ENCODE measurements at regions not wholly inside any gene's neighbourhood (a gene's known extent, or its start where the extent isn't known, plus 50 kb on each side); places are given as distances from the start of the nearest gene placed in this dataset.

GRCh38 chr1:191222206-191222605 is 744.5 kb upstream of the BRINP3 start:
- Mint-ChIP-seq H3K4me1 (ENCODE audit: low read depth in 2 of 2) (no peaks in the 10 kb centered on the region), H3K36me3 (peaks cover 6% of the 10 kb centered on the region), H3K27me3 (no peaks in the 10 kb centered on the region), H3K4me3 (no peak overlapping the region), H3K9me3 (peaks cover 28% of the 10 kb centered on the region), H3K27ac (no peak overlapping the region)
- ATAC-seq (no peak), DNase-seq (ENCODE audit: low spot score) (no peak)

DNA sequence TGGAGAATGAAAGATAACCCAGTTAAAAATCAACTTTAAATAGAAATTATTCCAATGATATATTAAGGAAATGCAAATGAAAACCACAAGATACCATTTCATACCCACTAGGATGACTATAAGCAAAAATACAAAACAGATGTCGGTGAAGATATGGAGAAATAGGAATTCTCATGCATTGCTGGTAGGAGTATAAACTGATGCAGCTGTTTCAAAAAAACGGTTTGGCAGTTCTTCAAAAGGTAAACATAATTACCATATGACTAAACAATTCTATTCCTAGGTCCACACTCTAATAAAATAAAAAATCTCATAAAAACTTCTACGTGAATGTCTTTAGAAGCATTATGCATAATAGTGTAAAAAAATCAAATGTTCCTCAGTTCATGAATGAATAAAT is 763.3 kb upstream of the BRINP3 start:
- no peak overlapping the region for H3K27ac Mint-ChIP-seq
- H3K27me3 Mint-ChIP-seq: no peaks in the 10 kb centered on the region
- peaks cover 6% of the 10 kb centered on the region for H3K9me3 Mint-ChIP-seq
- ATAC-seq (no peak), DNase-seq (ENCODE audit: low spot score) (no peak)
- H3K4me3 Mint-ChIP-seq: no peak overlapping the region
- no peaks in the 10 kb centered on the region for H3K4me1 Mint-ChIP-seq (ENCODE audit: low read depth in 2 of 2)
- no peaks in the 10 kb centered on the region for H3K36me3 Mint-ChIP-seq

DNA sequence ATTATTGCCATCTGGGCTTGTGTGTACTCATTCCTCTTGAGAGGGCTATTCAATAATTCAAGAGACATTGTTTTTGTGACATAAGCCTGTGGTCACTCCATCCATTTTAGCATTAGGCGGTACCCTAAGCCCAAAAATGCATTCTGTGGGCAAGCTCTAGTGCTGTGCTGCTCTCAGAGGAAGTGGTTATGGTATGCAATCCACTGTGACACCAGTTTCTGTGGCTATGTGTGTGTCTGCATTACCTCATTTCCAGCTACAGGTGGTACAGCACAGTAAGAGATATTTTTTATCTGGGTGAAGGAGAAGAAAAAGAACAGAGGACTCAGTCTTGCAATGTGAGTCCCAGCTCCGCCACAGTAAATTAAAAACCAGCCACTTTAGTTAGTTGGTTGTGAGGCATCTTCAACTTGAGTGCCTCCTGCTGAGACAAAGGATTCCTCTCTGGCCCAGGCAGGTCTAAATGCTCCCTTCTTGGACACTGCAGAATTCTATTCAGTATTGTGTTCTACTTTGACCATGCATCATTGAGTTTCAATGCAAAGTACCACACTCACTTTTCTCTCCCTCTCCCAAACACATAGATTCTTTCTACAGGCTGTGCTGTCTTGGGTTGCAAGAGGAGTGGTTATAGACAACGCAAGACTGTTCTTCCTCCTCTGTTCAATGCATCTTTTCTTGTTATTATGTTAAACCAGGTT is 777.8 kb upstream of the BRINP3 start:
- Mint-ChIP-seq H3K27me3 (no peaks in the 10 kb centered on the region), H3K36me3 (peaks cover 10% of the 10 kb centered on the region), H3K27ac (no peak overlapping the region), H3K4me1 (ENCODE audit: low read depth in 2 of 2) (no peaks in the 10 kb centered on the region), H3K4me3 (no peak overlapping the region), H3K9me3 (peaks cover 27% of the 10 kb centered on the region)
- DNase-seq (ENCODE audit: low spot score): no peak
- ATAC-seq: no peak

- DNase-seq (ENCODE audit: low spot score) (no peak), ATAC-seq (no peak)
- no peak overlapping the region for H3K27ac Mint-ChIP-seq
- H3K9me3 Mint-ChIP-seq: peaks cover 34% of the 10 kb centered on the region
- no peaks in the 10 kb centered on the region for H3K4me1 Mint-ChIP-seq (ENCODE audit: low read depth in 2 of 2)
- H3K27me3 Mint-ChIP-seq: no peaks in the 10 kb centered on the region
- H3K36me3 Mint-ChIP-seq: peaks cover 10% of the 10 kb centered on the region
- H3K4me3 Mint-ChIP-seq: no peak overlapping the region
Measured at GRCh38 chr1:191256917-191257316, 779.3 kb upstream of the BRINP3 start.

DNA sequence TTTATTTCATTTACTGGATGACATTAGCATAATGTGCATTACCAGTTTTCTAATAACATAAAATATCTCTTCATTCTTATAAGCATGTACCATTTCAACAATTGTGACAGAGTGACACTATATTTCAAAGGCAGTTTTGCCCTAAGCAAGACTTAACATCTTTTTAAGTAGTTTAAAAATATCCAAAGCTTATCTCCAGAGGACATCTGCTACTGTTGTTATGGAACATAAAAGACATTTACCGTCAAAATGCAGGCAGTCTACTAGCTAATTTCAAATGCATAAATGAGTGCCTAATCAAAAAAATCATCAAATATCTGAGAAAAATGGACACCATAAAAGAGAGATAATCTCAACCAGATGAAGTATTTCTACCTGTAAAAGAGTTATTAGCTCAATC is 782.4 kb upstream of the BRINP3 start:
- H3K4me3 Mint-ChIP-seq: no peak overlapping the region
- peaks cover 4% of the 10 kb centered on the region for H3K36me3 Mint-ChIP-seq
- H3K27me3 Mint-ChIP-seq: no peaks in the 10 kb centered on the region
- ATAC-seq (no peak), DNase-seq (ENCODE audit: low spot score) (no peak)
- H3K9me3 Mint-ChIP-seq: peaks cover 32% of the 10 kb centered on the region
- H3K4me1 Mint-ChIP-seq (ENCODE audit: low read depth in 2 of 2): no peaks in the 10 kb centered on the region
- H3K27ac Mint-ChIP-seq: no peak overlapping the region

DNA sequence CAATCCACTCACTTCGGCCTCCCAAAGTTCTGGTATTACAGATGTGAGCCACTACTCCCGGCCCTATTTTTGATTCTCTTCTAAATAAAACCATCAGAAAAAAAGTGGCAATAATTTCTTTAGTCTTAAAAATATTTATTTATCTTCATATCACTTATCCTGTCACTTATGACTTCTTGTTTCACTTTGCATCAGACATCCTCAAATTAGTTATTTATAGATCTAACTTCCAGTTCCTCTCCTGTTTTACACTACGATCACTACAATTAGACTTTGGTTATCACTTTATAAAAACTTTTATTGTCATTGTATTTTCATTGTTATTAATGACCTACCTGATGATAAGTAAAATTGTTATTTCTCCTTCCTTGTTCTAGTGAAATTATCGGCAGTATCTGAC is 783.4 kb upstream of the BRINP3 start:
- no peaks in the 10 kb centered on the region for H3K27me3 Mint-ChIP-seq
- ATAC-seq (no peak), DNase-seq (ENCODE audit: low spot score) (no peak)
- no peak overlapping the region for H3K27ac Mint-ChIP-seq
- H3K36me3 Mint-ChIP-seq: peaks cover 4% of the 10 kb centered on the region
- no peak overlapping the region for H3K4me3 Mint-ChIP-seq
- no peaks in the 10 kb centered on the region for H3K4me1 Mint-ChIP-seq (ENCODE audit: low read depth in 2 of 2)
- H3K9me3 Mint-ChIP-seq: peaks cover 33% of the 10 kb centered on the region

DNA sequence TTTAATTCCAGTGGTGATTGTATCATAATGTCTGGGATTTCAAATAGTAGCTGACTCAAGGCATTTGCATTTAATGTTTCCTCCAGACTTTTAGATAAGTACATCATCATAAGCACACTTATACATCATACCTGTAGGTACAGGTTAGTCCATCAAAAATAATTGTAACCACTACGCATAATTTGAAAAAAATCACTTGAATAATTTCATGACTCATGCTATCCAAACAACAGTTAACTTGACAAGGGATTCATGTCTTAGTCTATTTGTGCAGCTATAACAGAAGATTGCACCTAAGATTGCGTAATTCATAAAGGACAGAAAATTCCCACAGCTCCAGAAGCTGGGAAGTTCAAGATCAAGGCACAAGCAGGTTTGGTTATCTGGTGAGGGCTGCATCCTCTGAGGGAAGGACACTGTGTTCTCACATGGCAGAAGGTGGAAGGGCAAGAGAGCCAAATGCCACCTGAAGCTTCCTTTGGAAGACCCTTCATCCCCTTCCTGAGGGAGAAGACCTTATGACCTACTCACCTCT is 801.7 kb upstream of the BRINP3 start:
- ATAC-seq (no peak), DNase-seq (ENCODE audit: low spot score) (no peak)
- H3K27me3 Mint-ChIP-seq: no peaks in the 10 kb centered on the region
- H3K36me3 Mint-ChIP-seq: peaks cover 6% of the 10 kb centered on the region
- no peak overlapping the region for H3K4me3 Mint-ChIP-seq
- H3K27ac Mint-ChIP-seq: no peak overlapping the region
- H3K4me1 Mint-ChIP-seq (ENCODE audit: low read depth in 2 of 2): no peaks in the 10 kb centered on the region
- H3K9me3 Mint-ChIP-seq: peaks cover 15% of the 10 kb centered on the region

DNA sequence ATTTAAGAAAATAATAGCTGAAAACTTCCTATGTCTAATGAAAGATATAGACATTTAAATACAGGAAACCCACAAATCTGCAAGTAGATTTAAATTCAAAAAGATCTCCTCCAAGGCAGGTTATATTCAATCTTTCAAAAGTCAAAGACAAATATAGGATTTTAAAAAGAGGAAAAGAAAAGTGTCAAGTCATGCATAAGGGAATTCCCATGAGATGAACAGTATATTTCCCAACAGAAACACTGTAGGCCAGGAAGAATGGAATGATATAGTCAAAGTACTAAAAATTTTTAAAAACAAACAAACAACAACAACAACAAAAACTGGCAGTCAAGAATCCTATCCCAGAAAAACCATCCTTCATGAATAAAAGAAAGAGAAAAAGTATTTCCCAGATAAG is 806.5 kb upstream of the BRINP3 start:
- Mint-ChIP-seq H3K27ac (no peak overlapping the region), H3K4me3 (no peak overlapping the region), H3K9me3 (peaks cover 15% of the 10 kb centered on the region), H3K4me1 (ENCODE audit: low read depth in 2 of 2) (no peaks in the 10 kb centered on the region), H3K27me3 (no peaks in the 10 kb centered on the region), H3K36me3 (peaks cover 11% of the 10 kb centered on the region)
- DNase-seq (ENCODE audit: low spot score) (no peak), ATAC-seq (no peak)

GRCh38 chr1:191290441-191290840 is 812.8 kb upstream of the BRINP3 start:
- no peaks in the 10 kb centered on the region for H3K27me3 Mint-ChIP-seq
- H3K36me3 Mint-ChIP-seq: peaks cover 5% of the 10 kb centered on the region
- peaks cover 13% of the 10 kb centered on the region for H3K9me3 Mint-ChIP-seq
- no peak overlapping the region for H3K27ac Mint-ChIP-seq
- ATAC-seq (no peak), DNase-seq (ENCODE audit: low spot score) (no peak)
- H3K4me1 Mint-ChIP-seq (ENCODE audit: low read depth in 2 of 2): no peaks in the 10 kb centered on the region
- no peak overlapping the region for H3K4me3 Mint-ChIP-seq

- H3K36me3 Mint-ChIP-seq: peaks cover 8% of the 10 kb centered on the region
- H3K4me3 Mint-ChIP-seq: no peak overlapping the region
Measured at GRCh38 chr1:191305370-191305769, 827.7 kb upstream of the BRINP3 start.

DNA sequence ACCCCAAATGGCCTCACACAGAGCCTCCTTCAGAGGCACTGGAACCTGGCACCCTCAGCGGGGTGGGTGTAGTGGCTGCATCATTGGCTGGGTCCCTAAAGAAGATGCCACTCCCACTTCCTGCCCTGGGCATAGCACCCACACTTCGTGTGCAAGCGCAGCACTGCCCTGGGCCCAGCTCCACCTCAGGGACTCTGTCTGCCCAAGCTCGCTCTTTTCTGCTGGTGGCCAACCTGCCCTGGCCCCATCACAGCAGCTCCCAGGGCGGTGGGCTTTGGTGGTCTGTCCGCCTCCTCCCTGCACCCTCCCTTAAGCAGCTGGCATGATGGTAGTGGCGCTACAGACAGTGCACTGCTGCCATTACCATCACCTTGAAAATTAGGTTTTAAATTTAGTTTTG is 829.3 kb upstream of the BRINP3 start:
- H3K27me3 Mint-ChIP-seq: no peaks in the 10 kb centered on the region
- H3K4me3 Mint-ChIP-seq: no peak overlapping the region
- peaks cover 14% of the 10 kb centered on the region for H3K9me3 Mint-ChIP-seq
- no peak overlapping the region for H3K27ac Mint-ChIP-seq
- ATAC-seq (no peak), DNase-seq (ENCODE audit: low spot score) (no peak)
- peaks cover 8% of the 10 kb centered on the region for H3K36me3 Mint-ChIP-seq
- no peaks in the 10 kb centered on the region for H3K4me1 Mint-ChIP-seq (ENCODE audit: low read depth in 2 of 2)

More at GRCh38 chr1:191305370-191305769, 827.7 kb upstream of the BRINP3 start:
- Mint-ChIP-seq H3K9me3 (peaks cover 14% of the 10 kb centered on the region), H3K27ac (no peak overlapping the region), H3K27me3 (no peaks in the 10 kb centered on the region), H3K4me1 (ENCODE audit: low read depth in 2 of 2) (no peaks in the 10 kb centered on the region)
- DNase-seq (ENCODE audit: low spot score) (no peak), ATAC-seq (no peak)

GRCh38 chr1:191320062-191320461 is 838.2 kb upstream of the RGS18 start:
- no peak for ATAC-seq
- Mint-ChIP-seq H3K4me1 (ENCODE audit: low read depth in 2 of 2) (no peaks in the 10 kb centered on the region), H3K36me3 (no peaks in the 10 kb centered on the region), H3K27me3 (no peaks in the 10 kb centered on the region), H3K27ac (no peak overlapping the region), H3K9me3 (peaks cover 4% of the 10 kb centered on the region), H3K4me3 (no peak overlapping the region)
- no peak for DNase-seq (ENCODE audit: low spot score)

DNA sequence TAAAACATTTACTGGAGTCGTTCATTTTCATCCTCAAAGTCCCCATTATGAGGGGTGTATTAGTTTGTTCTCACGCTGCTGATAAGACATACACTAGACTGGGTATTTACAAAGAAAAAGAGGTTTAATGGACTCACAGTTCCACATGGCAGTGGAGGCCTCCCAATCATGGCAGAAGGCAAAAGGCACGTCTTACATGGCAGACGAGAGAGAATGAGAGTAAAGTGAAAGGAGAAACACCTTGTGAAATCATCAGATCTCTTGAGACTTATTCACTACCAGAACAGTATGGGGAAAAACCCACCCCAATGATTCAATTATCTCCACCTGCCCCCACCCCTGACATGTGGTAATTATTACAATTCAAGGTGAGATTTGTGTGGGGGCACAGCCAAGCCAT is 830.4 kb upstream of the RGS18 start:
- Mint-ChIP-seq H3K4me1 (ENCODE audit: low read depth in 2 of 2) (no peaks in the 10 kb centered on the region), H3K27me3 (no peaks in the 10 kb centered on the region), H3K9me3 (peaks cover 17% of the 10 kb centered on the region), H3K36me3 (peaks cover 6% of the 10 kb centered on the region), H3K27ac (no peak overlapping the region), H3K4me3 (no peak overlapping the region)
- ATAC-seq: no peak
- no peak for DNase-seq (ENCODE audit: low spot score)

GRCh38 chr1:191343816-191344215 is 814.4 kb upstream of the RGS18 start:
- no peaks in the 10 kb centered on the region for H3K36me3 Mint-ChIP-seq
- no peak for ATAC-seq
- H3K27ac Mint-ChIP-seq: no peak overlapping the region
- peaks cover 15% of the 10 kb centered on the region for H3K9me3 Mint-ChIP-seq
- H3K4me1 Mint-ChIP-seq (ENCODE audit: low read depth in 2 of 2): no peaks in the 10 kb centered on the region
- H3K27me3 Mint-ChIP-seq: no peaks in the 10 kb centered on the region
- DNase-seq (ENCODE audit: low spot score): no peak
- no peak overlapping the region for H3K4me3 Mint-ChIP-seq

DNA sequence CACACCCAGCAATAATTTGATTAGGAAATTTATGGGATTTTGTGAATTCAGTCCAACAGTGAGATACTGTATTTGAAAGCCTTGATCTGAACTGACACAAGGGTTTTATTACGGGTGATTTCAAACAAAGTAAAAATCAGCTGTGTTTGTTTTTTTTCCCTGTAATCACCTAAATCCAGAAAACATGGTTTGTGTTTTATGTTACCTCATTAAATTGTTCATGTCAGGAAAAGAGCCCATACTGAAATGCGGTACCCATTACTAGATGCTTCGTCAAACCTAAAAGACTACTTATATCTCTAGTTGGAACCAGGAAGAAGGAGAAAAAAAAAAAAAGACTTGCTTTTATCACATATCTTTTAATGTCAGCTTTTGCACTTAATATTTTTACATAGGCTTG is 811.9 kb upstream of the RGS18 start:
- Mint-ChIP-seq H3K4me3 (no peak overlapping the region), H3K4me1 (ENCODE audit: low read depth in 2 of 2) (no peaks in the 10 kb centered on the region), H3K27me3 (no peaks in the 10 kb centered on the region), H3K27ac (no peak overlapping the region), H3K36me3 (no peaks in the 10 kb centered on the region), H3K9me3 (peaks cover 20% of the 10 kb centered on the region)
- no peak for ATAC-seq
- DNase-seq (ENCODE audit: low spot score): no peak

All from natural killer cell treated with Interleukin-12 subunit alpha and Interleukin-12 subunit beta and Interleukin-15 and Interleukin-18, amount 100 ng/mL, for 72 hours (primary cell).